NCI-H1436 (cell line): ENCODE measurements at regions not wholly inside any gene's neighbourhood (a gene's known extent, or its start where the extent isn't known, plus 50 kb on each side); places are given as distances from the start of the nearest gene placed in this dataset.
"Not testable (repeated sequence)": the region's sequence is repeated elsewhere in the genome, so short reads cannot be mapped to it uniquely, and the experiment has no call there.

ENCODE experiments used
- DNase-seq: peaks from one replicate; lab custom pipeline; 2025; lab: John Stamatoyannopoulos, UW

- no peak for DNase-seq
These were observed 134.1 kb upstream of the TUT7 start for GRCh38 chr9:86488345-86488744.

GRCh38 chr9:86487838-86488233 is 133.6 kb upstream of the TUT7 start:
- DNase-seq: no peak

DNA sequence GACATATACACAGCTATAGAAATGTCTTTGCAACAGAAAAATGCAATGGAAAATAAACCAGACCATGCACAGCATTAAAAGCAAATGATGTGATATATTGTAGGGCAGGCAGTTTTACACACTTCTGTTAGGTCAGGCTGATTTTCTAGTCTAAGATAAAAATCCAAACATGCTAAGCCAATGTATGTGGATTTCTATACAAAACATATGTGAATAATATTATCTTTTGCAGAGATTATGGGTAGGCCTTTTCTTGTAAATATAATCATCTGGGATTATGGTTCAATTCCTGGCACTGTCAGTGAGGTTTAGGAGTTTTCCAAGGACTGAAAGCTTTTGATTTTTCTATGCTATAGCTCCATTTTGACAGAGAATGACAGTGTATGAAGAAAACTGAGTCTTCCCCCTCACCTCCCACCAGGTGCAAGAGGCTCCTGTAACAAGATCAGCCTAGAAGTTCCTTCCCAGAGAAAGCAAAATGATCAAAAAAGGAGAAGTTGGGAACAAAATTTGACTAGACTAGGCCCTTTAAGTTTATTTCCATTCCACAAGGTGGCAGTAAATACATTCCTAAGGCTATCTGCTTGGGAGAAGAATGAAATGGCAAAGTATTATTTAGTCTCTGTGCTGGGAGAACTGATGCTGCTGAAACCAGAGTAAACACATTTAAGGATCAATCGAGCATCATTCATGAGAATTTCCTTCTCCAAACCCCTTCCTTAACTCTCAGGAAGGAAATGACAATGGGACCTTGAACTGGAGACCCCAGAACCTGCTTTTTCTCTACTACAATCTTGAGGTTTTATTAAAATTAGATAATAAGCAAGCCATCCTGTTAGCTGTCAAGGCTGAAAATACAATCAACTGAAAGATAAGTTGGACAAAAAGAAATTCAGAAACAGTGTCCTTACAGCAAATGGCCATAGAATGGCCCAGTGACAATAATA is 133.0 kb upstream of the TUT7 start:
- DNase-seq: peak; percentile 6

GRCh38 chr9:86485359-86485758 is 131.1 kb upstream of the TUT7 start:
- no peak for DNase-seq

GRCh38 chr9:86483496-86483895 is 129.3 kb upstream of the TUT7 start:
- no peak for DNase-seq

DNA sequence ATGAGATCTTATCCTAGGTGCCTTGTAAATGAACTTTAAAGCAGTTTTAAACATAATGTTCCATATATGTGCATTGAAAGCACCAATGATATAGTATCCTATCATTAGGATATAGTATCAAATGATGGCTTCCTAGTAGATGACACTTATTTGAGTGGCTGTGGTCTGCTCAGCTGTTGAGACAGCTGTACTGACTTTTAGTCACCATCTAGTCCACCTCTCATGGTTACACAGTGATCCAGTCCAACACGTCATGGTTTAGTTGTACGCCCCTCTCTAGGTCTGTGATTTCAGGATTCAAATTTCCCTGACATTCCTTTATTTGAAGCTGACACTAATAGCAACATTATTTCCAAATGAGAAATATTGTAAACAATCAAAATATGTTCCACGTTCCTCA is 127.3 kb upstream of the TUT7 start:
- DNase-seq: no peak

GRCh38 chr9:86475255-86475654 is 121.0 kb upstream of the TUT7 start:
- DNase-seq: not testable (repeated sequence)

GRCh38 chr9:86471171-86471815 is 117.1 kb upstream of the TUT7 start:
- DNase-seq: no peak

DNA sequence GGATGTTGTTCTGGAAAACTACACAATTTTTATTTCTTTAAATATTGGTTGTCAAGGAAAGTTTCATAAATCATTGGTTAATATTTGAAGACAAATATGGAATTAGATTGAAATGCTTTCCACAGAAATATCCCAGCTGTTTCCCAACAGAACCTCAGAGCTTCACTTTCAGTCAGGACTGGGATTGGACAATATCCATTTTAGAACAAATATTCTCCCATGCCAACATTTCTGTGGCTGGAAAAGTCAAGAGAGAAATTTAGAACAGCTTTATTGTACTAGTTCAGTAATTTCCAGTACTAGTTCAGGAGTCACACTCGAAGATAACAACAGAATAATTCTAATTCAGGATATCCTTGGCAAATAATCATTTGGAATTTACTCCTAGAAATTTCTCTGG is 116.1 kb upstream of the TUT7 start:
- no peak for DNase-seq

- no peak for DNase-seq
These were observed 115.5 kb upstream of the TUT7 start for GRCh38 chr9:86469476-86470250.

GRCh38 chr9:86464242-86464641 is 110.0 kb upstream of the TUT7 start:
- no peak for DNase-seq

GRCh38 chr9:86460216-86461002 is 106.2 kb upstream of the TUT7 start:
- no peak for DNase-seq

GRCh38 chr9:86459599-86460155 is 105.5 kb upstream of the TUT7 start:
- DNase-seq: no peak

- DNase-seq: no peak
These were observed 105.0 kb upstream of the TUT7 start for GRCh38 chr9:86459191-86459590.

DNA sequence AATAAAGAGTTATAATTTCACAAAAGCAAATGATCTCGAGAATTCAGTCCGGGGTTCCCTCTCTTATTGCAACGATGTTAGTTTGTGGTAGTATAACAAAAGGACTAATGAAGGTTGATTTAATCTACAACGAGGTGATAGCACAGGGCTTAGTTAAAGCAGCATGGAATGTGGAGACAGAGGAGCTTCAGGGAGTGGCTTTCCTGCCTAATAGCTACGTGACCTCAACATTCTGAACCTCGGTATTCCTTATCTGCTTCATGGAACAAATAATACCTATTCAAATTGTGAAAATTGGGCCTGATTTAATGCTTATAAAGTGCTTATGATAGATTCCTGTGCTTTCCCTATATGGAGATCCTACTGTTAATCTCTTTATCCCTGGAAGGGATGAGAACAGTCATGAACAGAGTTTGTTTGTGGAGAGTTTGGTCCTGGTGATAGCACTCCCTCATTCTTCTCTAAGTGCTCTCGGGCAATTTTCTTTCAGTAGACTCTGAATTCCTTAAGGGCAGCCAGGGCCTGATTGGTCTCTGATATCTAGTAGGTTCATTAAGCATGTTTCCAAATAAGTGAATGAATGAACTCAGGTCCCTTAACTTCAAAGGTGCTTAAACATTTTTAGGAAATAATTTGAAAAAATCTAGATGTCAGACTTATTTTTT is 104.1 kb upstream of the TUT7 start:
- DNase-seq: no peak

DNA sequence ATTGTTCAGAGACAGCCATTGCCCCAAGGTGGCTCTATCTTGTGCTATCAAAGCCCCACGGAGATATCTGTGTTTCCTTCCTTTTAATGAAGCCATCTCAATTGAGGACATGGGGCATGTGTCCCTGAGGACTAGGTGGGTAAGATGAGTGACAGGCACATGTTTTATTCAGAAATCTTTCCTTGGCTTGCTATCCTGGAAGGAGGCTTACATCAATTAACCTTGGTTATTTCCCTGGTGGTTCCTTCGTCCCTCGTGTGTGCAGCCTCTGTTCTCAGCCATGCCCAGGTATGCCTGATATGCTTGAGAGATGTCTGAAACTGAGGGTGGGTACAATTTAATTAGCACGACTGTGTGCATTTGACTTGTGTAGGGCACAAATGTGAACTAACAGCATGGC is 102.2 kb upstream of the TUT7 start:
- no peak for DNase-seq

DNA sequence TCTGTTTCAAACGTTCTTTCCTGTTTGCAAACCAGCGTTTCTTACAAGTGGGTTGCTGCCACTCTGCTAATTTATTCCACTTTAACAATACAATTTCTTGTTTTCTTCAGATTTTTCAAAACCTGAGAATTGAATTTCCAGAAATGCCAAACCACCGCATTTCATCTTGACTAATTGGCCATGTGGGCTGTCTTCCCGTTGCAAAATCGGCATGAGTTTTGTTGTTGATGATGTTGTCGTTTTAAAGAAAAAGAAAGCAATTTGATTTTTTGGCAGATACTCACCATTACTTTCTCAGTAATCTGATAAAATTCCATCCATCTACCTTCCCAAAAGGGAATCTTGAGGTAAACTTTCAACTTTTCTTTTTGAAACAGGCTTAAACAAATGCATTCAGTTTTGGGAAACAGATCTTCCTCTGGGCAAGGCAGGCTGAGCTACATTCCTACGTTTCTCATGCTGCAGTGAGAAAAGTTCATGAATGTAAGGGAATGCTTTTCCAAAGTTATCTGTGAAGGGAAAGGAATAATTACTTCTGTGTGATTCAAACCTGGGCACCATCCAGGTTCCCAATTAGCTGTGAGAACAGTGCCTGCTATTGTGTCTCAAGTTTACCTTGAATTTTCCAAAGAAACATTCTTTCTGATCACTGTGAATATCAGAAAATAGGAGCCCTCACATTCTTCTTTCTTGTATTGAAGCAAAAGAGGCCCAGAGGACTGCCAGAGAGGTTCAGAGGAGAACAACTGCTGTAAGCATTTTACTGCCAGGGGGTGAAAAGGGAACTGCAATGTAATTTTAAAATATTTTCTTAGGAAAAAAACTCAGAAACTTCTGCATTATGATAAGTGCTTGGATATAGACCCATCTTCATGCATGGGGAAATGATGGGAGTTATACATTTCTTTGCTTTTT is 100.7 kb upstream of the TUT7 start:
- no peak for DNase-seq

GRCh38 chr9:86452201-86452828 is 98.1 kb upstream of the TUT7 start:
- DNase-seq: no peak

DNA sequence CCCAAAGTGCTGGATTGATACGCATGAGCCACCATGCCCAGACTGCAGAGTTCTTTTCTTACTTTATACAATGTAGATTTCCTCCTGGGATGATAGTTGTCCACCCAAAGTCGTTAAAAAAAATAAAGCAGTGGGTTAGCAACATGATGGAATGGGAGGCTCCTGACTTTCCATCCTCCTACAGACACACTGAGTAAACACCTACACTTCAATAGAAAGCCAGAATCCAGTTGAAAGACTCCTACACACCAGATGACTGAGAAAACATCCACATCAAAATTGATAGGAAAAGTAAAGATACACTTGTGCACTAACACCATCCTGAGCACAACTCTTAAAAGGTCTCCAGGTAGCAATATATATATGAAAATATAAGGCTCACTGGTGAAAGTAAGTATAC is 95.0 kb upstream of the TUT7 start:
- DNase-seq: no peak
